Gastrocnemius medialis (tissue), 4 donors: ENCODE measurements at regions not wholly inside any gene's neighbourhood (a gene's known extent, or its start where the extent isn't known, plus 50 kb on each side); places are given as distances from the start of the nearest gene placed in this dataset.

Source experiments
- CTCF ChIP-seq, 5 experiments: fragments of 450-650 bp in 3 of 5; fragments of 200-600 bp in 2 of 5; sonication (generic) in 2 of 5; IDR thresholded peaks in 4 of 5; conservative IDR thresholded peaks in 1 of 5; 1 replicate in 4 of 5; 2 replicates in 1 of 5; pipeline ENCODE4 v1.5.1; 2016 to 2019; ENCODE audit warnings: antibody characterized with exemption in 5 of 5, mild to moderate bottlenecking in 3 of 5, moderate library complexity in 3 of 5
- POLR2A ChIP-seq, 2 donors: fragments of 450-650 bp; IDR thresholded peaks; one replicate each; pipeline ENCODE4 v1.6.1; 2017; ENCODE audit warnings: antibody characterized with exemption in 2 of 2, mild to moderate bottlenecking in 2 of 2, moderate library complexity in 2 of 2

GRCh38 chr3:139180489-139180888 is 135.8 kb upstream of the PRR23C start:
- TF ChIP-seq CTCF (IDR thresholded peaks at IDR 0.05 in 4 of 5, conservative IDR thresholded peaks at IDR 0.05 in 1 of 5) (no peak), POLR2A (IDR thresholded peaks at IDR 0.05) (no peak)
